ENCODE measurements at regions not wholly inside any gene's neighbourhood (a gene's known extent, or its start where the extent isn't known, plus 50 kb on each side); places are given as distances from the start of the nearest gene placed in this dataset.
"Not testable (repeated sequence)": the region's sequence is repeated elsewhere in the genome, so short reads cannot be mapped to it uniquely, and the experiment has no call there.

DNA sequence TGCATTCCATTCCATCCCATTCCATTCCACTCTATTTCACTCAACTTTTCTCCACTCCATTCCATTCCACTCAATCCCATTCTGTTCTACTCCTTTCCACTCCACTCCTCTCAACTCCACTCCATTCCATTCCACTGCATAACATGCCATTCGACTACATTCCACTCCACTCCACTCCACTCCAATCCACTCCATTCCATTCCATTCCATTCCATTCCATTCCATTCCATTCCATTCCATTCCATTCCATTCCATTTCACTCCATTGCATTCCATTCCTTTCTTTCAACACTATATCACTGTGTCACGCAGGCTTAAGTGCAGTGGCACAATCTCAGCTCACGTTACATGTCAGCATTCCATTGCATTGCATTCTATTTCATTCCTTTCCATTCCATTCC, 1430.4 kb downstream of the TSPY10 start:
- not testable (repeated sequence) for TF ChIP-seq RXRA (IDR thresholded peaks at IDR 0.05; ENCODE audit: insufficient read depth, low read depth, low read length); CEBPB (IDR thresholded peaks at IDR 0.05; ENCODE audit: low read depth, low read length)

Data from H1 (cell line).